ENCODE measurements at regions not wholly inside any gene's neighbourhood (a gene's known extent, or its start where the extent isn't known, plus 50 kb on each side); places are given as distances from the start of the nearest gene placed in this dataset.
"Not testable (repeated sequence)": the region's sequence is repeated elsewhere in the genome, so short reads cannot be mapped to it uniquely, and the experiment has no call there.

DNA sequence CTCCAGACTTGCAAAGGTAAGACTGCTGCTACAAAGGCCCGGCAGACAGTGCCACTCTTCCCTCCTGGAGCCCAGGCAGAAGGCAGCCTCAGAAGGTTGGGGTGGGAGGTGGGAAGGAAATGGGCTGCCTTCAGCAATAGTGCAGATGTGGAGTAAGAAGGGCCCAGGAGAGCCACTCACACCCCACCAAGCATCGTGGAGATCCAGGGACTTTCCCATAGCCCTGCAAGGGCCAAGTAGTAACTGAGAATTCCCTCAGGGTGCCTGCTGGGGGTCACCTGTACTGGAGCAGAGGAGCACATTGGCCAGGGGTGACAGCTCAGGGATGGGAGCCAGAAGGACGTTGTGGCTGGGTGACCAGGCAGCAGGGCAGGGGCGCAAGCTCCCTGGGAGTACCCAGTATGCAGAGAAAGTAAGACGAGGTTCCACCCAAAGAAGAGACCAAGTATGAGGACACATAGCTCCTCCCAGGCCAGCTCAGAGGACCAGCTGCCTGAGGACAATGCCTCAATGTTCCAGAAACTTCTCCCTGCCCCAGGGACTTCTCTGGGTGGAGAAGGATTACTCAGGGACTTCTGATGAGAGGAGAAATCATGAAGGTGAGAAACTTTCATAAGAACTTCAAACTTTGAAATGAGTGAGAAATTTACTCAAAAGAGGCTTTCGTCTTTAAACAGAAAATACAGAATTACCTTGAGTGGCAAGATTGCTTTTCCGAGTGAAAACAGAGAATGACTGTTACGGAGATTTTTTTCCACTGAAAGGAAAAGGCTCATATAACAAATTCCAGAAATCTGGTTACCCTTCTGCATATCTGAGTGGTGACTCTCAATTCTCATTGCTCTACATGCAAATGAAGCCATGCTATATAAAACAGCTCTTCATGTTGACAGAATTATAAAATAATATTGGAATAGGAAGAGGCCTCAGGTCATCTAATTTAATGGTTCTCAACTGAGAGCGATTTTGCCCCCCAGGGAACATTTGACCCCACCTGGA, 87.9 kb upstream of the TRIO start:
- no peak for DNase-seq (ENCODE audit: low spot score)

DNA sequence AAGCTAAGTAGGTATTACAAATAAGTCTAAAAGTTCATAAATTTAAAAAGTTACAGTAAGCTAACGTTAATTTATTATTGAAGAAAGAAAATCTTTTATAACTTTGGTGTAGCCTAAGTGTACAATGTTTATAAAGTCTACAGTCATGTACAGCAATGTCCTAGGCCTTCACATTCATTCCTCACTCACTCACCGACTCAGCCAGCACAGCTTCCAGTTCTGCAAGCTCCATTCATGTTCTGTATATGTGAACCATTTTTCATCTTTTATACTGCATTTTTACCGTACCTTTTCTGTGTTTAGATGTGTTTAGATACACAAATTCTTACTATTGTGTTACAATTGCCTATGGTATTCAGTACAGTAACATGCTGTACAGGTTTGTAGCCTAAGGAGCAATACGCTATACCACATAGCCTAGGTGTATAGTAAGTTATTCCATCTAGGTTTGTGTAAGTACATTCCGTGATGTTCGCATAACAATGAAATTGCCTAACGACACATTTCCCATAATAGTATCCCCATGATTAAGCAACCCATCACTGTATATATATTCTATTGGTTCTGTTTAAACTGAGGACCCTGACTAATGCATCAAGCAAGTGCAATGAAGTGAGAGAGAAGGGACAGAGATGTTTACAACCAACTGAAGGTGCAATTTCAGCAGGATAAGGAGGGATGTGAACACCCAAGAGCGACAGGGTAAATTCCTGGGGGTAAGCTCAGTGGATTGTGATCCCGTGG, 88.9 kb upstream of the TRIO start:
- DNase-seq (ENCODE audit: low spot score), result no peak

DNA sequence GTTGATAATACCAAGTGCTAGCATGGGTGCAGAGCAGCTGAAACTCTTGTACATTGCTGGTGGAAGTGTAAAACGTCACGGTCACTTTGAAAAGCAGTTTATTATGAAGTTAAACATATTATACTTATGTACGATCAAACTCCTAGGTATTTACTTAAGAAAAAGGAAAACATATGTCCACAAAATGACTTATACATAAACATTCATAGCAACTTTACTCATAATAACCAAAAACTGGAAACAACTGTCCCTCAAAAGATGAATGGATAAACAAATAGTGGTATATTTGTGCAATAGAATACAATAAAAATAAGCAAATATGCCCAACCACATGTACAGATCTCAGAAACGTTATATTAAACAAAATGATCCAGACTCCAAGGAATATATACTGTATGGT, 92.3 kb upstream of the TRIO start:
- no peak for DNase-seq (ENCODE audit: low spot score)

DNA sequence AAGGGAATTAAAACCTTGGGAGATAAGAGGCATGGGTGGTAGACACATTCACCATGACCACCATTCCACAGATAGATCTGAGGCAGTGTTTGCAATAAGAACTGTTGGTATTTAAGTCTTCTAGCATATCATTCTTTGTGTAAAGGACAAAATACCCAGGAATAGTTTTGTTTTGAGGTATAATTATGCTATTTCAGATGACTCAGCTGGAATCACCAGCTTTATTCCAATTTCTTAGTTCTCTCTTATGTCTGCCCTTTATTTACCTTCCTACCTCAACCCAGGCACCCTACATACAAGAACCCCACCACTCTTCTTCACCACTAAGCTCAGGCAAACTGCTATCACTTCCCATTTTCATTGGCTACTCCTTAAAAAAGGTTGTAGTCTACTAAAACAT, 94.7 kb upstream of the TRIO start:
- no peak for DNase-seq (ENCODE audit: low spot score)

DNA sequence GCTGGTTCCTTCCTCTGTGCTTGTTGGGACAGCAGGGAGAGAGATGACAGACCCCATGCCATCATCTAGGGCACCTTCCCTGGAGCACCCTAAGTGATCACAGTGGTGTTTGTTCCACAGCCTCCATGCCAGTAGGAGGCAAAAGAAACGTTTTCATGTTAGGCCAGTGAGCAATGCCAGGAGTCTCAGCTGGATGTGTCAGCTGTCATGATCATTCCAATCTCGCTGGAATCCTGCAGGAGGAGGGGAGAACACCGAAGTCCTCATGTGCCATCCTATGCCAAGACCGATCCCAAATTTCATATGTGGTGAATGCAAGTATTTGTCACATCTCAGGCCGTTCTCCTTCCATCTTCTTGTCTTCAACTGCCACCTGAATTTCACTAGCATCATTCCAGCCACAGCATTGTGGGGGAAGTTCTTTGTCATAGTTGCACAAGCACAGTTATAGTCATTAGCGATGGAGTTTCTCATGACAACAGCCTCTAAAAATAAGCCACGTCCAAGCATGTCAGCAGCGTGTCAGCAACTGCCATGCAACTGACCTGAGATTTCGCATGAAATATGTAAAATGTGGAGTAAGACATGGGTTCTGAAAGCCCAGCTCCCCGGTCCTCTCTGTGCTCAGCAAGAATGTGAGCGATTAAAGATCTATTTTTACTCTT, 97.2 kb upstream of the DNAH5 start:
- DNase-seq (ENCODE audit: low spot score), result no peak

DNA sequence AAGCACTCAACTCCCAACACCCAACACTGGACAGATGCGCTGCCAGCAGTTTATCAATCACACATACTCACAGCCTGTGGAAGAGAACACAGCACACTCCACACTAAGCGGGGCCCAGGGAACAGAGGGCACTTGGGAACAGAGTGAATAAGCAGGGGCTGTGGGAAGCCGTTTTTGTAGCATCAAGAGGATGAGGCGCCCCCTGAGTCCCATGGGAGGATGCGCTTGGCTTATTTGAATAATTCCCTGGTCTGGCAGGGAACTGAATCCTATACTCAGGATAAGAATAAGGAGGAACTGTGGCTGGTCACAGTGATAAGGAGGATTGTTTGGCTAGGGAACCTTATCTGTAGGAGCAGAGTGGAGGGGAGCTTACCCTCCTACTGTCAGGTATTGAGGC, 96.1 kb upstream of the DNAH5 start:
- no peak for DNase-seq (ENCODE audit: low spot score)

DNA sequence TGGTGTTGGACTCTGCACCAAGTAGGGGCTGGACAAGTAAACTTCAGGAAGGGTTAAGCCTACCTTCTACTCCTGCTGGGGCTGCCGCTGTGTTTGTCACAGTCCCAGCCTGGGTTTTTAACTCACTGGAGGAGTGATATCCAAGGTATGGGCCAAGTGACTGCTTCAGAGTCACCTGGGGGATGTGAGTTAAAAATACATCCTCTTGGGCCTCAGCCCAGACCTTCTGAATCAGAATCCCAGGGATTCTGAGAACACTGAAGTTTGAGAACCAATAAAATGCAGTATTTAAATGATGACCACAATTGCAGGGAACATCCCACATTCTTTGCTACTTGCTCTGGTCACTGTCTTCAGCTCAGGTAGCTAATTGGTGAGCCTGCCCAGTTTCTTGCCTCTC, 95.1 kb upstream of the DNAH5 start:
- DNase-seq (ENCODE audit: low spot score), result peak; percentile 95

DNA sequence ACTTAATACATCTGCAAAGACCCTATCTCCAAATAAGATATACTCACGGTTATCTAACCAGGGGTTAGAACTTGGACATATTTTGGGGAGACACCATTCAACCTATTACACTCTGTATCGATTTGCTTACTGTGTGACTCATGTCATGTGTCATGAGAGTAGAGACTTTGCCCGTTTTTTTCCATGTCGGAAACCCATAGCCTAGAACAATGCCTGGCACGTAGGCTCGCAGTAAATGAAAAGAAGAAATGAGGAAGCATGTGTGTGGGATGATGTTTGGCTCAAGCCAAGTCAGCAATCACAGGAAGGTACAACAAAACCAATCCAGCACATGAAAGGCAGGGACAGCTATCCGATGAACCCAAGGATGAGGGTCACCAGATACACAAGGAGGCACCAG, 94.6 kb upstream of the DNAH5 start:
- peak; percentile 70 for DNase-seq (ENCODE audit: low spot score)

DNA sequence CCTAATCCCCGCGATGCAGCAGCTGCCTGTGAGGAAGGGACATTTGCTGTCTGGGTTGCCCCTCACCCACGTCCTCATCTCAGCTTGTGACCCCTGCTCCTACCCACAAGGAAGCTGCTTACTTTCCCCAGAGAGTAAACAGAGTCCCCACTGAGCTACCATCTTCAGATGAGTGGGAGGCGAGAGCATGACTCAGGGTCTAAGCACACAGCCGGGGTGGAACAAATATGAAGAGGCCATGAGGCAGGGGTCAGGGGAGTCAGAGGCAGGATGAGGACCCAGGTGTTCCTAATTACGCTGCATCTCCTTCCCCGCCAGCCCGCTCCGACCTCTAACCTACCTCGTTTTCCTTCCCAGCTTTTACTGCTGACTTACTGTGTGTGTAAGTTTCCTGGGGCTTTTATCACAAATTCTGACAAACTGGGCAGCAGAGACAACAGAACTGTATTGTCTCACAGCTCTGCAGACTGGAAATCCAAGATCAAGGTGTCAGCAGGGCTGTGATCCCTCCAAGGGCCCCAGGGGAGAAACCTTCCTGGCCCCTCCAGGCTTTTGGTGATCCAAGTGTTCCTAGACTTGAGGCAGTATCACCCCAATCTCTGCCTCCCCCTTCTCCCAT, 94.0 kb upstream of the DNAH5 start:
- peak; percentile 91 for DNase-seq (ENCODE audit: low spot score)

DNA sequence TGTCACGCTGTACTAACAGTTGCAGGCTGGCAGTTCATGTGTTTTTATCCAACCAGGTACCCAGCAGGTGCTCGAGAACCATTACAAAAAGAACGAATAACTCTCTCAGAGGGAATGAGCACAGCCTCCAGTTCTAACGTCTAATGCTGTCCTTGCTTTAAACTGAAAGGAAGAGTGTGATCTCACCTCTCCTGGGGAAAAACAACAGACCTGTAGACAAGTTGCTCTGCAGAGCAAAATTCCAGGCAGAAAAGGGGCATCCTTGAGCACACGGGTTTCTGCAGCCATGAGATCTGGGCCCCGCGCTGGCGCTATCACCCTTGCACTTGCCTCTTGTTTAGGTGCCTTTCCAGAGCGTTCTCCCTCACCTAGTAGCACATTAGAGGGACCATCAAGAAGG, 92.5 kb upstream of the DNAH5 start:
- DNase-seq (ENCODE audit: low spot score), result peak; percentile 67

DNA sequence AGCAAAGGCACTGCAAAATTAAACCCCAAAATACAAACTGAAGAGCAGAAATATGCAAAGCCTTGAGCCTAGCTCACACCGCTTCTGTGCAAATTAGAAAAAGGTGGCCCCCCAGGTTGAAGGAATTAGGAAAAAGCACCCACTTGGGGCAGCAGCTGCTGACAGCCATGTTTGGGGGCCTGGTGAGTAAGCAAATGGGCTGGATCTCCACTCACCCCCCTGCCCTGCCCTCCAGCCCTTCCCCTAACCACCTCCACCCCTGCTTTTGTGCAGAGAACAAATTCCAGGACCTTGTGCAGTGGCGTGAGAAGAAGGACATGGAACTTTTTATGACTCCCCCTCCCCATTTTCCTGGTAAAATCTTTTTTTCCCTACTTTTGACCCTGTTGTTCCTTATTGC, 92.0 kb upstream of the DNAH5 start:
- DNase-seq (ENCODE audit: low spot score), result peak; percentile 91

DNA sequence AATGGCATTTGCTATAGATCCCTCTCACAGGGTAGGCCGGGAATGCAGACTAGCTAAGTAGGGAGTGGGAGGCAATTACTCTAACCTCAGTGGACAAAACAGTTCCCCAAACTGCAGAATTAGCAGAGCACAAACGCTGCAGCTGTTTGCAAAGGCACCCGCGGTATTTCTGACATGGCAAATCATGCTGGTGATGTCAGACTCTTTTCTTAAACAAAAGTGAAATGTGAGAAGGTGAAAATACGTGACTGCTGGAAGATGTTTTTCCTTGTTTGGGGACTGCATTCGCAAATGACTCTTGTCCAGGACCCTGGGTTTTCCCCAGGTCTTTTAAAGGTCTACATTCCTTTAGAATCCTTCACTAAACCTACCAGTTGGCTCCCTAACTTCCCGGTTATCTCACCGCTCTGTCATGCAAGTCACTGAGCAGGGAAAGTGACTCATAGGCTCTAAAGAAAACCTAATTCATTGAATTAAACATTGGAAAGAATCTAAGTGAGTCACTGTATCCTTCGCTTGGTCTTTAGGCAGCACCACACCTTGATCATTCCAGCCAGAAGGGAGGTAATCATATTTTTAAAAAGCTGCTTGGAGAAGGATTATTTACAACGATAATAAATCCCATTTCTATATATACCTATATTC, 91.5 kb upstream of the DNAH5 start:
- DNase-seq (ENCODE audit: low spot score), result peak; percentile 100

DNA sequence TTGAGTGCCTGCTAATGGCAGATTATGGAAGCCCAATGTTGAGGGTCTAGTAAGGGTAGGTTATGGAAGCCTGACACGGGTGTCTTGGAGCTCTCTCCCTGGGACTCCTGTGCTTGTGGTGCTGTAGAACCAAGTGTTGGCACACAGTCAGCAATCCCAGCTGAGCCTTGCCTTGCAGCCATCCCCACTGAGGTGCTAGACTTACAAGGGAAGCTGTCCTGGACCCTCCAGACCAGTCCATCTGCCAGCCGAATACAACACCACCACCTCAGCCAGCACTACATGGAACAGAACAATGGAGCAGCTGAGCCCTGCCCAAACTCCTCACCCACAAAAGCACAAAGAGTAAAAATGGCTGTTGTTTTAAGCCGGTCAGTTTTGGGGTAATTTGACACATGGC, 90.5 kb upstream of the DNAH5 start:
- DNase-seq (ENCODE audit: low spot score), result no peak

DNA sequence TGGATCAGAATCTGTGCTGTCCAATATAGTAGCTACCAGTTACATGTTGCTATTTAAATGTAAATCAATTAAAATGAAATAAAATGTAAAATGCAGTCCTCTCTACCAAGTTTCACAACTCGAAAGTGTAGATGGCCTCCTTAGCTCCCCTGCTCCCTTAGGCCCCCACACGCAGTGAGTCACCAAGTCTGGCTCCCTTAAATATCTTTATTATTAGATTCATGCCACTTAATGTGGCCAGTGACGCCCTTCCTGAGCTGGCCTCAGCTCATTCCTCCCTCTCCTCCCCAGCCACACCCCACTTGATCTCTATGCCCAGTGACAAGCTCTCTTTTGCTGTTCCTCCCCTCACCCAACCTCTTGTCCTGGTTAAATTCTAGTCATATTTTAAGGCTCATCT, 88.4 kb upstream of the DNAH5 start:
- DNase-seq (ENCODE audit: low spot score), result peak; percentile 57

DNA sequence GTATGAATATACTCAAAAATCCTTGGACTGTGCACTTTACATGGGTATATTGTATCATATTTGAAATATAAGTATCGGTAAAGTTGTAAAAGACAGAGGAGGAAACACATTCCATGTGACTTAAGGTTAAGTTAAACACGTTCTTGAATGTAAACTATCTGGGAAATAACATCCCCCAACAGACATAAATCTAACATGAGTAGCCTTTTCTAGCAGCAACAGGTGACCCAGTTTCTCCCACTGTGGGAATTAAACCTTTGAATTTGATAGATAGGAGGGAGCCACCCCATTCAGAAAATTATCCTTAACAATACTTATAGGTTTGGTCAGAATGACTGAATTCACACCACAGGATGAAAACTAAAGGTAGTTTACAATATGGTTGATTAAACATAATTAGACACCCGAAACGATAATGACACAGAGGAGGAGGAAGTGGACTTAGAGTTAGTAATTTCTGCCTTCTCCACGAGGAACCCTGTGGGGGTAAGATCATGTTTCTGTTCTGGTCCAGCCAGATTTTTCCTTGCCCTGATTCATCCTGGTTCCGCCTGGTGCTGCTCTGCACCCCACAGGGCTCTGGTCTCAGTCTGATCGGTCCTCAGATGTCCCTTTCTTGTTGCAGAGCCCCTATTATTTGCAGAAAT, 84.6 kb upstream of the DNAH5 start:
- DNase-seq (ENCODE audit: low spot score), result peak; percentile 28

DNA sequence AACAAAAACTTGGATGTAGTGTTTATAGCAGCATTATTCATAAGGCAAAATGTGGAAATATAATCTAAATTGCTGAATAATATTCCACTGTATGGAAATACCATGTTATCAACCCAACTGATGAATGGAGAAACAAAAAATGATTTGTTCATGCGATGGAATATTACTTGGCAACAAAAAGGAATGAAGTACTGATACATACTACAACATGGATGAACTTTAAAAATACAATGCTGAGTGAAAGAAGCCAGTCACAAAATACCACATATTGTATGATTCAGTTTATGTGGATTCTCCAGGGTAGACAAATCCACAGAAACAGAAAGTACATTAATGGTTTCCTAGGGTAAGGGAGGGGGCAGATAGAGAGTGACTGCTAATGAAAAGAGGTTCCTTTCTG, 83.7 kb upstream of the DNAH5 start:
- DNase-seq (ENCODE audit: low spot score), result no peak

DNA sequence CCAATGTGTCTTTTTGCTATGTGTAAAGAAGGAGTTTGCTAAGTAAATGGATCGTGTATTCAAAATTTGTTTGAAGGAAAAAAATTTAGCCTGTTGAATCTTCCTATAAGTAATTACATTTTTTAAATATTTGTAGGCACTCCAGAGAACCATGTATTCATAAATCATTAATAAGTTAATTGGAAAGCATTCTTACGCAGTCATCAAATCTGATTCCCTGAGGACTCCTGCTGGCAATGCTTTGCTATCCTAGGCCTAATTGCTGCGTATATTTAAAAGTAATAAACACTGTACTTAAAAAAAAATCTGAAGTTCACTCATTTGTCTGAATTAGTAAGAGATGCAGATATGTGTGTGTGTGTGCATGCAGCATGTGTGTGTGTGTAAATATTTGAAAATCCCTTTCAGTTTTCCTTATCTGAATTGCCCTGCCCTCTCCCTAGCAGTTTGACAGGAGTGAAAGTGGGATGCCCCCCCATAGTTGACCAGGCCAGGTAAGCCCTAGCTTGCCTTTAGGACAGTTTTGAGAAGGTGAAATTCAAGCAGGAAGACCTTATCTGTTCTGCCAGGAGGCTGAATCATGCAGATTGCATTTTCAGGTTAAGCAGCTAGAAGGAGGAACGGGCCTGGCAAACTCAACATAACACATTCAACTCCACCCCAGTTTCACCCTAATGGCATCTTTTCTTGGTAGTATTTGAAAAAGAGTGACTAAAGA, 81.2 kb upstream of the DNAH5 start:
- DNase-seq (ENCODE audit: low spot score), result peak; percentile 39

DNA sequence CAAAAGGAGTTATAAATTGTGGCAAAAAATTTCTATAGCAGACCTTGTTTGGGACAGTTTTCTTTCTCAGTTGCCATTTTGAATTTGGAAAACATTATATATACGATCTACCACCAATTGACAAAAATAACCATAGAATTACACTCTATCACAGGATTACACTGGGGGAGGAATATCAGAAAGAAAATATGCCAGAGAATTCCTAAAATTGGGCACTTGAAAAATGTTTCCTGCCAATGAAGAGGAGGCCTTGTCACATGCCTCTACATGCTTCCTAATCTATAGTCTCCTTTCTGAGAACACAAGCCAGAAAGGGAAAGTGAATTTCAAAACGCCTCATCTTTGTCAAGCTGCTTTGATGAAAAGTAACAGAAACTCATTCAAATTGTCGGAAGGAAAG, 78.5 kb upstream of the DNAH5 start:
- DNase-seq (ENCODE audit: low spot score), result no peak

DNA sequence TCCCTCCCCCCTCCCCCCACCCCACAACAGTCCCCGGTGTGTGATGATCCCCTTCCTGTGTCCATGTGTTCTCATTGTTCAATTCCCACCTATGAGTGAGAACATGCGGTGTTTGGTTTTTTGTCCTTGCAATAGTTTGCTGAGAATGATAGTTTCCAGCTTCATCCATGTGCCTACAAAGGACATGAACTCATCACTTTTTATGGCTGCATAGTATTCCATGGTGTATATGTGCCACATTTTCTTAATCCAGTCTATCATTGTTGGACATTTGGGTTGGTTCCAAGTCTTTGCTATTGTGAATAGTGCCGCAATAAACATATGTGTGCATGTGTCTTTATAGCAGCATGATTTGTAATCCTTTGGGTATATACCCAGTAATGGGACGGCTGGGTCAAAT, 76.5 kb upstream of the DNAH5 start:
- not testable (repeated sequence) for DNase-seq (ENCODE audit: low spot score)

DNA sequence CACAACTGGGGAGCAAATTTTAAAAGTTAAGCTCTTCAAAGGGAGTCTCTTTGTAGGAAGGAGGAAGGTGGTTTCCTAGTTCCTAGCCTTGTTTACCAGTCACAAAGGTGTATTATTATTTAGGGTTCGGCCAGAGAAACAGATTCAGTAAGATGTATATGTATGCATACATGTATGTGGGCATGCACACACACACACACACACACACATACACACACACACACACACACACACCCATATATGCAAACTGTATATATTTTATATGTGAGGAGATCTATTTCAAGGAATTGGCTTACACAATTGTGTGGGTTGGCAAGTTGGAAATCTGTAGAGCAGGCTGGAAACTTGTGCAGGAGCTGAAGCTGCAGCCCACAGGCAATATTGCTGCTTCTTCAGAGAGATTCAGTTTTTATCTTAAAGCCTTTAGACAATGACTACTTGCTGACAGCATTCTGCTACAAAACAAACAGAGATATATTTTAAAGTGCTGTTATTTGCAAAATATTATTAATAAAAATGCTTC, 75.3 kb upstream of the DNAH5 start:
- DNase-seq (ENCODE audit: low spot score), result no peak
